ENCODE measurements at regions not wholly inside any gene's neighbourhood (a gene's known extent, or its start where the extent isn't known, plus 50 kb on each side); places are given as distances from the start of the nearest gene placed in this dataset.

GRCh38 chr4:128725405-128726055 lies 84.0 kb upstream of the JADE1 start (continued):
- TF ChIP-seq ZIK1 (CRISPR knock-in tag; IDR thresholded peaks at IDR 0.05; ENCODE audit: borderline replicate concordance, low read depth), result no peak
- TF ChIP-seq FUBP1 (CRISPR knock-in tag; IDR thresholded peaks at IDR 0.05; ENCODE audit: borderline replicate concordance), result no peak
- no peak for TF ChIP-seq SRSF9 (IDR thresholded peaks at IDR 0.05; ENCODE audit: borderline replicate concordance, insufficient read depth, low read depth, low read length, poor library complexity, severe bottlenecking)
- TF ChIP-seq KMT2A (CRISPR knock-in tag; IDR thresholded peaks at IDR 0.05), result no peak
- TF ChIP-seq CREM (IDR thresholded peaks at IDR 0.05), result no peak
- TF ChIP-seq CREM (CRISPR knock-in tag; IDR thresholded peaks at IDR 0.05), result no peak
- peak; percentile 82 for TF ChIP-seq SALL1 (CRISPR knock-in tag; IDR thresholded peaks at IDR 0.05)
- TF ChIP-seq ZFP36L2 (CRISPR knock-in tag; IDR thresholded peaks at IDR 0.05), result no peak
- no peak for TF ChIP-seq ZNF619 (CRISPR knock-in tag; IDR thresholded peaks at IDR 0.05)
- no peak for TF ChIP-seq HOXA7 (CRISPR knock-in tag; IDR thresholded peaks at IDR 0.05)
- no peak for TF ChIP-seq ZNF83 (CRISPR knock-in tag; IDR thresholded peaks at IDR 0.05; ENCODE audit: borderline replicate concordance)
- peak; percentile 53; the same call in 1 of the 2 replicates for TF ChIP-seq ZNF792 (CRISPR knock-in tag; IDR thresholded peaks at IDR 0.05)
- TF ChIP-seq ATM (IDR thresholded peaks at IDR 0.05; ENCODE audit: borderline replicate concordance), result no peak
- TF ChIP-seq ELF4 (CRISPR knock-in tag; IDR thresholded peaks at IDR 0.05; ENCODE audit: borderline replicate concordance), result no peak
- no peak for TF ChIP-seq ZNF713 (CRISPR knock-in tag; IDR thresholded peaks at IDR 0.05)
- peak; percentile 66 for TF ChIP-seq ONECUT2 (CRISPR knock-in tag; IDR thresholded peaks at IDR 0.05)
- no peak for TF ChIP-seq ZNF564 (CRISPR knock-in tag; IDR thresholded peaks at IDR 0.05)
- TF ChIP-seq ZNF317 (CRISPR knock-in tag; IDR thresholded peaks at IDR 0.05), result no peak
- 0 out of 2 replicates have a peak, but pooled peaks have one; percentile 36 for TF ChIP-seq ZNF33B (CRISPR knock-in tag; IDR thresholded peaks at IDR 0.05)
- TF ChIP-seq ZNF629 (CRISPR knock-in tag; conservative IDR thresholded peaks at IDR 0.05), result no peak
- TF ChIP-seq MED1 (CRISPR knock-in tag; IDR thresholded peaks at IDR 0.05), result peak; percentile 40; the same call in 1 of the 2 replicates
- no peak for TF ChIP-seq KLF12 (CRISPR knock-in tag; IDR thresholded peaks at IDR 0.05; ENCODE audit: borderline replicate concordance)
- no peak for TF ChIP-seq POLR2AphosphoS2 (IDR thresholded peaks at IDR 0.05; ENCODE audit: low read depth, low read length)
- no peak for TF ChIP-seq ZBTB7B (CRISPR knock-in tag; IDR thresholded peaks at IDR 0.05)
- TF ChIP-seq MYC (CRISPR knock-in tag; IDR thresholded peaks at IDR 0.05; ENCODE audit: borderline replicate concordance), result peak; percentile 48; the same call in 1 of the 2 replicates
- no peak for TF ChIP-seq NR2C2 (CRISPR knock-in tag; IDR thresholded peaks at IDR 0.05; ENCODE audit: borderline replicate concordance)
- peak; percentile 92 for TF ChIP-seq ZNF556 (CRISPR knock-in tag; IDR thresholded peaks at IDR 0.05; ENCODE audit: borderline replicate concordance)
- TF ChIP-seq ZC3H13 (CRISPR knock-in tag; IDR thresholded peaks at IDR 0.05), result no peak
- TF ChIP-seq ZNF891 (CRISPR knock-in tag; IDR thresholded peaks at IDR 0.05), result no peak
- no peak for TF ChIP-seq ZNF841 (CRISPR knock-in tag; IDR thresholded peaks at IDR 0.05; ENCODE audit: borderline replicate concordance)
- no peak for TF ChIP-seq AHR (CRISPR knock-in tag; IDR thresholded peaks at IDR 0.05)
- peak; percentile 90 for TF ChIP-seq FOXA3 (CRISPR knock-in tag; IDR thresholded peaks at IDR 0.05)
- TF ChIP-seq ZNF230 (CRISPR knock-in tag; IDR thresholded peaks at IDR 0.05), result no peak
- TF ChIP-seq PTBP1 (IDR thresholded peaks at IDR 0.05; ENCODE audit: low read depth, low read length, poor library complexity, severe bottlenecking), result no peak

Data from HepG2 (cell line).